Ishikawa (cell line): ENCODE measurements at regions not wholly inside any gene's neighbourhood (a gene's known extent, or its start where the extent isn't known, plus 50 kb on each side); places are given as distances from the start of the nearest gene placed in this dataset.

ENCODE experiments used
- CEBPB ChIP-seq: IDR thresholded peaks from 2 replicates; pipeline ENCODE4 v1.6.1; 2012
- CREB1 ChIP-seq: IDR thresholded peaks from 2 replicates; pipeline ENCODE4 v1.6.1; 2012; ENCODE audit warnings: low read depth
- EGR1 ChIP-seq: IDR thresholded peaks from 2 replicates; pipeline ENCODE4 v1.6.1; 2012
- EP300 ChIP-seq: IDR thresholded peaks from 2 replicates; pipeline ENCODE4 v1.6.1; 2012; ENCODE audit warnings: borderline replicate concordance
- FOXM1 ChIP-seq: IDR thresholded peaks from 2 replicates; pipeline ENCODE4 v1.6.1; 2012; ENCODE audit warnings: low read depth, borderline replicate concordance
- NFIC ChIP-seq: IDR thresholded peaks from 2 replicates; pipeline ENCODE4 v1.6.1; 2012
- RAD21 ChIP-seq: IDR thresholded peaks from 2 replicates; pipeline ENCODE4 v1.6.1; 2012; ENCODE audit warnings: low read depth
- TAF1 ChIP-seq: IDR thresholded peaks from 2 replicates; pipeline ENCODE4 v1.6.1; 2012; ENCODE audit warnings: low read depth, mild to moderate bottlenecking
- TCF12 ChIP-seq: IDR thresholded peaks from 2 replicates; pipeline ENCODE4 v1.6.1; 2012; ENCODE audit warnings: low read depth
- TEAD4 ChIP-seq: IDR thresholded peaks from 2 replicates; pipeline ENCODE4 v1.6.1; 2012
- YY1 ChIP-seq: IDR thresholded peaks from 2 replicates; pipeline ENCODE4 v1.6.1; 2012; ENCODE audit warnings: low read depth
- ZBTB7A ChIP-seq: IDR thresholded peaks from 2 replicates; pipeline ENCODE4 v1.6.1; 2012; ENCODE audit warnings: low read depth
- TF ChIP-seq, protein P1 (sequence below): IDR thresholded peaks from 2 replicates; pipeline ENCODE4 v1.6.1; 2012; ENCODE audit warnings: low read depth, mild to moderate bottlenecking
- TF ChIP-seq, protein P2 (sequence below): IDR thresholded peaks from 2 replicates; pipeline ENCODE4 v1.6.1; 2012
- TF ChIP-seq, protein P3 (sequence below): IDR thresholded peaks from 2 replicates; pipeline ENCODE4 v1.6.1; 2012

DNA sequence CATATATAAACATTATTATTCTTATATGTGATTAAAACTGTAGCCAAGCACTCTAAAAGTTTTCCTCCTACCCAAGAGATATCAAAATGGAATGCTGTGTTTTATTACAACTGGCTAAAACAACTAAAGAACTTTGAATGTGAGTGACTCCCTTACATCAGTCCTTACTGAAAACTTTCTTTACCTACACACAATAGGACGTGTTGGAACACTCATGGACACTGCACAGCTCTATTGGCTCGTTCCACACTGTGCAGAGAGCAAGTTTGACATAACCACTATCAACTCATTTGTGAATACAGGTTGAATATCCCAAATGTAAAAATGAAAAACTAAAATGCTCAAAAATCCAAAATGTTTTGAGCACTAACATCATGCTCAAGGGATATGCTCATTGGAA lies 650.6 kb downstream of the SLC4A3 start:
- TF ChIP-seq NFIC (no peak), CEBPB (no peak), EP300 (no peak), FOXM1 (no peak), ZBTB7A (no peak)
- TF ChIP-seq, protein P1, sequence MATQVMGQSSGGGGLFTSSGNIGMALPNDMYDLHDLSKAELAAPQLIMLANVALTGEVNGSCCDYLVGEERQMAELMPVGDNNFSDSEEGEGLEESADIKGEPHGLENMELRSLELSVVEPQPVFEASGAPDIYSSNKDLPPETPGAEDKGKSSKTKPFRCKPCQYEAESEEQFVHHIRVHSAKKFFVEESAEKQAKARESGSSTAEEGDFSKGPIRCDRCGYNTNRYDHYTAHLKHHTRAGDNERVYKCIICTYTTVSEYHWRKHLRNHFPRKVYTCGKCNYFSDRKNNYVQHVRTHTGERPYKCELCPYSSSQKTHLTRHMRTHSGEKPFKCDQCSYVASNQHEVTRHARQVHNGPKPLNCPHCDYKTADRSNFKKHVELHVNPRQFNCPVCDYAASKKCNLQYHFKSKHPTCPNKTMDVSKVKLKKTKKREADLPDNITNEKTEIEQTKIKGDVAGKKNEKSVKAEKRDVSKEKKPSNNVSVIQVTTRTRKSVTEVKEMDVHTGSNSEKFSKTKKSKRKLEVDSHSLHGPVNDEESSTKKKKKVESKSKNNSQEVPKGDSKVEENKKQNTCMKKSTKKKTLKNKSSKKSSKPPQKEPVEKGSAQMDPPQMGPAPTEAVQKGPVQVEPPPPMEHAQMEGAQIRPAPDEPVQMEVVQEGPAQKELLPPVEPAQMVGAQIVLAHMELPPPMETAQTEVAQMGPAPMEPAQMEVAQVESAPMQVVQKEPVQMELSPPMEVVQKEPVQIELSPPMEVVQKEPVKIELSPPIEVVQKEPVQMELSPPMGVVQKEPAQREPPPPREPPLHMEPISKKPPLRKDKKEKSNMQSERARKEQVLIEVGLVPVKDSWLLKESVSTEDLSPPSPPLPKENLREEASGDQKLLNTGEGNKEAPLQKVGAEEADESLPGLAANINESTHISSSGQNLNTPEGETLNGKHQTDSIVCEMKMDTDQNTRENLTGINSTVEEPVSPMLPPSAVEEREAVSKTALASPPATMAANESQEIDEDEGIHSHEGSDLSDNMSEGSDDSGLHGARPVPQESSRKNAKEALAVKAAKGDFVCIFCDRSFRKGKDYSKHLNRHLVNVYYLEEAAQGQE, result no peak

DNA sequence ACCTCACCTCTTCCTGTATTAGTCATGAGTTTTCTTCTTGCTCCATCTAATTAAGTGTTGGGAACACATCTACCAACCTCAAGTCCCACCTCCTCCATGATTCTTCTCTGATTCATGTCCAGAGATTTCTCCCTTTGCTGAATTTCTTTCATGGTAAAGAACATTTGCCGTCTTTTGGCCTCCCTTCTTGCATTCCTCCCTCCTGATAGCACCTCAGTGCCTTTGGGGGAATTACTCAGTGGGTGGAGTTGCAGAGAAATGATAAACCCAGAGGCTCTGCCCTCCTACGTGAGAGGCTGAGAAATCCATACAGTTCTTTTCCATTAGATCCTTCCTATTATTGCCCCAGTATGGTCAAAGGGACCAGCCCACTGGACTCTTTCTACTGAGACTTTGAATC lies 651.9 kb downstream of the SLC4A3 start:
- no peak for TF ChIP-seq TCF12

DNA sequence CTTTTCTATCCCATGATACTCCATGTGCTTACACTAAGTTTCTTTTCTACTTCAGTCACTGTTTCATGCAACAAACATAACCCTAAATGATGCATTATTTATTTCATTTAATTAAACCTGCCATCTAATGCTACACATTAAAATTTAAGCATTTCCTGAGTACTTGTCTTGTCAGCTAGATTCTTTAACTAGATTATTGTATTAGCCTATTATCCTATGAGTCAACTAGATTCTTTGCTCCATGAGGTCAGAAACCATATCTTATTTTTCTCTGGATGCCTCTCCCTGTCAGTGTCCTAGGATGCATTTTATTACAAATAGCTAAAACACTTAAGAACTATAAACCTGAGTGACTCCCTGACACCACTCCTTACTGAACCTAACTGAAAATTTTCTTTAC lies 652.4 kb downstream of the SLC4A3 start:
- TF ChIP-seq CREB1, result no peak
- no peak for TF ChIP-seq FOXM1
- TF ChIP-seq TEAD4, result no peak
- TF ChIP-seq, protein P1, result no peak
- no peak for TF ChIP-seq TCF12
- no peak for TF ChIP-seq ZBTB7A
- TF ChIP-seq YY1, result no peak
- no peak for TF ChIP-seq CEBPB
- TF ChIP-seq TAF1, result no peak
- TF ChIP-seq, protein P2, sequence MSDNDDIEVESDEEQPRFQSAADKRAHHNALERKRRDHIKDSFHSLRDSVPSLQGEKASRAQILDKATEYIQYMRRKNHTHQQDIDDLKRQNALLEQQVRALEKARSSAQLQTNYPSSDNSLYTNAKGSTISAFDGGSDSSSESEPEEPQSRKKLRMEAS, result no peak
- no peak for TF ChIP-seq RAD21
- TF ChIP-seq, protein P3, sequence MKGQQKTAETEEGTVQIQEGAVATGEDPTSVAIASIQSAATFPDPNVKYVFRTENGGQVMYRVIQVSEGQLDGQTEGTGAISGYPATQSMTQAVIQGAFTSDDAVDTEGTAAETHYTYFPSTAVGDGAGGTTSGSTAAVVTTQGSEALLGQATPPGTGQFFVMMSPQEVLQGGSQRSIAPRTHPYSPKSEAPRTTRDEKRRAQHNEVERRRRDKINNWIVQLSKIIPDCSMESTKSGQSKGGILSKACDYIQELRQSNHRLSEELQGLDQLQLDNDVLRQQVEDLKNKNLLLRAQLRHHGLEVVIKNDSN, result no peak
- no peak for TF ChIP-seq EGR1
- no peak for TF ChIP-seq NFIC
- TF ChIP-seq EP300, result no peak

DNA sequence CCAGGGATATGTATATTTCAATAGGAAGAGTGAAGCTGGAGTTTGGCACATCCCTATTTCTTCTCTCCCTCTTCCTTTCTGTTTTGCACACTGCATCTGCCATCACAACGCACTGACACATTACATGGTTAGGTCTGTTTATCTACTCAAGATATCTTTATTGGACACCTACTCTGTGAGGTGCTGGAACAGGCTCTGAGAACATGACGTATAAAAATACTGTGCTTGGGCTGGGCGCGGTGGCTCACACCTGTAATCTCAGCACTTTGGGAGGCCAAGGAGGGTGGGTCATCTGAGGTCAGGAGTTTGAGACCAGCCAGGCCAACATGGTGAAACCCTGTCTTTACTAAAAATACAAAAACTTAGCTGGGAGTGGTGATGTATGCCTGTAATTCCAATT lies 653.3 kb downstream of the SLC4A3 start:
- no peak for TF ChIP-seq CREB1
- TF ChIP-seq YY1, result no peak
- TF ChIP-seq, protein P1, result no peak
- no peak for TF ChIP-seq EP300
- no peak for TF ChIP-seq CEBPB
- no peak for TF ChIP-seq RAD21
- no peak for TF ChIP-seq FOXM1
- TF ChIP-seq TAF1, result no peak

DNA sequence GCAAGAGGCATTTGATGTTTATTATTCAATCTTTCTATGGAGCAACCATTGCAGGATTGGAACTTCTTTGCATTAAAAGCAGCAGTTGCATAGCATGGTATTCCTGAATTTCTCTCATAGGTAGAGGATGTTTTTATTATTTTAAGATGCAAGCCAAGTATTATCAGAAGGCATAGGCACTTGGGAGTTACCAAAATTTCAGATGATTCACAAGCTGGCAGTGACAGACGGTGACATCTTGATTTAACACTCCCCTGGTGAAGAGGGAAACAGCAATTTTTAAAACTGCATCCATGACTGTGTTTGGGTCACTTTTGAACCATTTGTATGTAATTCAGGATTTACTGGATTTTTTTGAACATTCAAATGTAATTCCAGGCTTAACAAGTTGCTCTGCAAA lies 654.3 kb downstream of the SLC4A3 start:
- TF ChIP-seq, protein P1, result no peak
- TF ChIP-seq CEBPB, result no peak
- TF ChIP-seq YY1, result no peak
- TF ChIP-seq RAD21, result no peak
- no peak for TF ChIP-seq CREB1
- TF ChIP-seq NFIC, result no peak
- TF ChIP-seq, protein P3, result no peak
- TF ChIP-seq, protein P2, result no peak
- TF ChIP-seq EGR1, result no peak
- TF ChIP-seq TEAD4, result no peak
- TF ChIP-seq FOXM1, result no peak
- TF ChIP-seq TCF12, result no peak
- no peak for TF ChIP-seq ZBTB7A
- TF ChIP-seq TAF1, result no peak
- no peak for TF ChIP-seq EP300
